ENCODE measurements at regions not wholly inside any gene's neighbourhood (a gene's known extent, or its start where the extent isn't known, plus 50 kb on each side); places are given as distances from the start of the nearest gene placed in this dataset.

- no peak for DNase-seq
- intact Hi-C loops (cut with DNase I): no loop called here
These were observed 64.4 kb upstream of the FZD10 start for GRCh38 chr12:130097798-130098255.

- intact Hi-C loops (cut with DNase I): no loop called here
- no peak for DNase-seq
These were observed 63.8 kb upstream of the FZD10 start for GRCh38 chr12:130098301-130099005.

DNA sequence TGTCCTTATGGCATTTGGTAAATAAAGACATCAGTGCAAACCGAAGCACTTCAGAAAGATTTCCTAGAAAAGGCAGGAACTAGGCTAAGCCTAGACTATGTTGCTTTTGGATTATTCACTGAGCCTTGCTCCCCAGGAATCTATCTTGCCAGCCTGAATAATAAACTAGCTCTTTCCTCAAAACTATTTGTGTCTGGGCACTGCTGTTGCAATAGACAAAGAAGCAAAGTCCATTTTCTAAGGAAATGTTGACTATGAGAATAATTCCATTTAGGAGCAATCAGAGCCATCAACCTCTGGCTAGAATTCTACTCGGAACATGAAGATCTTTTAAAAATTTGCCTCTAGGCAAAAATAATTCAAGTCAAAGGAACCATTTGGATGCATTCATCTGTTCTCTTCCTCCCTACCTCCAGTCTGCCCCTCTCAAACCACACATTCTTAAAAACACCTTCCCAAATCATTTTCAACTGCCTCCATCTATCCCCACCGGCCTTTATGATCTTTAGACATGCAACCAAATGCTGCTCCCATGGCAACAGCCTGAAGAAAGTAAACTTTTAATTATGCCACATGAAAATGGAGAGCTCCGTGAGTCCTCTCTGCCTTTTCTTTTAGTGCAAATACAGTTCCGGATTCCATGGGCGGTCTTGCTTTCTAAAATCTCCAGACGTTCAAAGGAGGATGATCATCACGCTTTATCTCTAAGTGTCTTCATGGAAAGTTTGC, 61.5 kb upstream of the FZD10 start:
- intact Hi-C loops (cut with DNase I): no loop called here

GRCh38 chr12:130101370-130101769, 60.9 kb upstream of the FZD10 start:
- intact Hi-C loops (cut with DNase I): no loop called here
- DNase-seq: no peak

More for the DNA sequence above, 61.5 kb upstream of the FZD10 start:
- DNase-seq: no peak

GRCh38 chr12:130102266-130102665, 60.0 kb upstream of the FZD10 start:
- no peak for DNase-seq
- intact Hi-C loops (cut with DNase I): no loop called here

GRCh38 chr12:130104571-130105106, 57.6 kb upstream of the FZD10 start:
- peak in 2 of 10 donors; percentile 21 to 81 for DNase-seq
- intact Hi-C loops (cut with DNase I): no loop called here

DNA sequence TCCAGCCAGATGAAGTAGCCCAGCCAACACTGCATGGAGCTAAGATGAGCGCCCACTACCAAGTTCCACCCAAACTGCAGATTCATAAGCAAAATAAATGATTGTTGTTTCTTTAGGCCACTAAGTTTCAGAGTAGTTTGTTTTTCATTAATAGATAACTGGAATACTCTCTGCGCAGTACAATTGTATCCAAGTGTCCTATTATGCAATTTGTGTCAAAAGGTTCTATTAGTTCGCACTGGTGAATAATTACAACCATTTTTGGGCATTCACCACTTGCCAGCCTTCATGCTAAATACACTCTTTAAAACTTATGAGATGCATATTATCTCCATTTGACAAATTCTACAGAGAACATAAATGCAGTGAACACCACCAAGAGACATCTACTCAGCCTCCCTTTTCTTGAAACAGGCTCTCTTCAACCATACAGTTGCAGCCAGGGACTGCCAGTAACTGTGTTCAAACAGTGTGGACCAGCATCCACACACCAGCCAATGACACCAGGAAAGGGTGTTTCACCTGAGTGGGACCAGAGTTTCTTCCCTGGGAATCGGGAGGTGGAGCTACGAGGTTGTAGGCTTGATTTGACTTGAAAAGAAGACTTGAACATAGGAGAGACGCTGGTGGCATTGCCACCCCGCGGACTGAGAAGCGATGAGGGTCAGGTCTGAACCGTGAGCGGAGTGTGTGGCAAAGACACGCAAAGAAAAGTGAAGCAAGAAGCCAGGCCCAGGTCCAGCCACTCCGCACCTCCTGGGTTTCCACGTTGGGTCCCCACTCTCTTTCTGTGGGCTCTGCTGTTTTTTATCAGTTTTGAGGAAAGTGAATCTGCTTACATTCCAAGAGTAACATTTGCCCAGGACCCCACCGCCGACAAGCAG, 53.0 kb upstream of the FZD10 start:
- intact Hi-C loops (cut with DNase I): no loop called here
- peak in 2 of 10 donors; percentile 54 to 58 for DNase-seq

GRCh38 chr12:130110914-130111313, 51.4 kb upstream of the FZD10 start:
- intact Hi-C loops (cut with DNase I): no loop called here
- no peak for DNase-seq

DNA sequence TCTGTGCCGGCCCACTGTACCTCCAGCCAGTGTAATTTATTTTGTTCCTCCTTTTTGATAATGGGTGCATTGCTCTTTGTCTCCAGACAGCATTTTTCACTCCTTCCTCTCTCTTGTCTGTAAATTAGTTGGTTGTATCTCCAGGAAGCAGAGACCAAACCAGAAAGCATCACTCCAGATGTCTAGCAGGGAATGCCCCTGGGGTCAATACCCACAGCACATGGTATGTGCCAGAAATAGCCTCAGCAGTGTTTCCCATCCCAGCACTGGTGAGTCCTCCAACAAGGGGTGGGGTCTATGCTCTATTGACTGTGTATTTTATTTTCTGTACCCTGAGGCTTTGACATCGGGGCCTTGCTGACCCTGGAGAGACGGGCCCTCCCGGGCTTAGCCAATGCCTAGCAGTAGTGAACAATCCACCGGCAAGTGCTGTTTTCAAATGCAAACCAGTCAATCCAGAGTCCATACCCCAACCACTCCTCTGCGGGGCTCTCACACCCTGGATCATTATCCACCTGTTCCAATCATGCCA, 50.2 kb upstream of the FZD10 start:
- DNase-seq: peak in 1 of 10 donors; percentile 47
- intact Hi-C loops (cut with DNase I): no loop called here

All from posterior cingulate gyrus (tissue), 11 donors.